ENCODE measurements at regions not wholly inside any gene's neighbourhood (a gene's known extent, or its start where the extent isn't known, plus 50 kb on each side); places are given as distances from the start of the nearest gene placed in this dataset.

DNA sequence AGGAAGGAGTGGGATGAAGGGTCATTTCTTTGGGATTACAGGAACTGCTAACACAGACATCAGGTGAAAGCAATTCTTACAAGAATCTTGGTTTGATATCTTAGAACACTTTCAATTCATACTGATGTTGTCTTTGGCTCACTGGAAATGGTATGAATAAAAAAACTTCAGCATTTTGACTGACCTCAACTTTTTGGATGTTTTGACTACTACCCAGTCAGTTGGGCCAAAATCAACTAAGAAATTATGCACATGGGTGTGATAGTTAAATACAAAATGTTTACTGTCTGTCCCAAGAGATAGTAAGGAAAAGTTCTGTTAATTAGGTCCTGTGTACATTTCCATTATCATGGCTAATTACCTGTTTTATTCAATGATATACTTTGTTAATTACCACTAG, 165.5 kb upstream of the LRIG1 start:
- Mint-ChIP-seq H3K4me1 (peaks cover 29% of the 10 kb centered on the region), H3K27ac (ENCODE audit: unreplicated experiment) (no peak overlapping the region), H3K9me3 (peaks cover 9% of the 10 kb centered on the region), H3K4me3 (no peak overlapping the region), H3K36me3 (ENCODE audit: low read depth) (peaks cover 5% of the 10 kb centered on the region), H3K27me3 (ENCODE audit: low read depth) (no peaks in the 10 kb centered on the region)
- no peak for TF ChIP-seq CTCF (conservative IDR thresholded peaks at IDR 0.05)
- DNase-seq (ENCODE audit: low read depth, low spot score), result no peak

DNA sequence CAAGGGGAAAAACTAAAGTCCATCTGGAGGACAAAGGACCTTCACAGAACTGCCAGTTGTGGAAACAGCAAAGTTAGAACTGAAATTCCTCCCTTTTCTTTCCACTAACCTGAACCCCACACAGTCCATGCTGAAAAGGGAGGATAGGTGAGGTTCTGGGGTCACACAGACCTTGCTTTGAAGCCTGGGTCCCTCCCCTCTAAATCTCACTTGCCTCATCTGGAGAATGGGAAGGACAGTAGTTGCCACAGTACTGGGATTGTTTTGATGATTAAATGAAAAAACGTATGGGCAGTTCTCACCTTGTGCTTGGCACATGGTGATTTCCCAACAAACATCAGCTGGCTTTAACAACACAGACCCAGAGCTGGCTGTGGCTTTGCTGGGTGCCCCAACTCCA, 166.4 kb upstream of the LRIG1 start:
- Mint-ChIP-seq H3K27ac (ENCODE audit: unreplicated experiment) (no peak overlapping the region), H3K4me1 (peaks cover 24% of the 10 kb centered on the region), H3K4me3 (no peak overlapping the region), H3K36me3 (ENCODE audit: low read depth) (peaks cover 5% of the 10 kb centered on the region), H3K9me3 (peaks cover 9% of the 10 kb centered on the region), H3K27me3 (ENCODE audit: low read depth) (no peaks in the 10 kb centered on the region)
- no peak for DNase-seq (ENCODE audit: low read depth, low spot score)
- no peak for TF ChIP-seq CTCF (conservative IDR thresholded peaks at IDR 0.05)

DNA sequence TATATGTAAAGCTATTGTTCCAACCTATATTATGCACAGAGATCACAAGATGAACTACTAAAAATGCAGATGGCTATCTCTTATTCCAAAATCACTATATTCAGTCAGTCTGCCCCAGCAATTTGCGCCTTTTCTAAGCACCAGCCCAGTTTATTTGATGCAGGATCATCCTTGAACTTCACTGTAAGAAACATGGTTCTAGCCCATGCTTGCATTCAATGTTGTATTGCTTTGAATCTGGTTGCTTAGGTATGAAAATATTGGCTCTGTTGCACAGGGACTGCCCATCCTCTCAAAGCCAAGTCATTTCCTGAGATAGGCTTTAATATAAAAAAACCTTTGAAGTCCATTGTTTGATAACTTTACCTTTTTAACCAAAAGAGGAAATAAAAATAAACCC, 170.5 kb upstream of the LRIG1 start:
- peaks cover 2% of the 10 kb centered on the region for H3K36me3 Mint-ChIP-seq (ENCODE audit: low read depth)
- H3K27ac Mint-ChIP-seq (ENCODE audit: unreplicated experiment), result no peak overlapping the region
- TF ChIP-seq CTCF (conservative IDR thresholded peaks at IDR 0.05), result no peak
- peaks cover 4% of the 10 kb centered on the region for H3K9me3 Mint-ChIP-seq
- DNase-seq (ENCODE audit: low read depth, low spot score), result no peak
- H3K4me3 Mint-ChIP-seq, result no peak overlapping the region
- H3K4me1 Mint-ChIP-seq, result peaks cover 40% of the 10 kb centered on the region
- no peaks in the 10 kb centered on the region for H3K27me3 Mint-ChIP-seq (ENCODE audit: low read depth)

DNA sequence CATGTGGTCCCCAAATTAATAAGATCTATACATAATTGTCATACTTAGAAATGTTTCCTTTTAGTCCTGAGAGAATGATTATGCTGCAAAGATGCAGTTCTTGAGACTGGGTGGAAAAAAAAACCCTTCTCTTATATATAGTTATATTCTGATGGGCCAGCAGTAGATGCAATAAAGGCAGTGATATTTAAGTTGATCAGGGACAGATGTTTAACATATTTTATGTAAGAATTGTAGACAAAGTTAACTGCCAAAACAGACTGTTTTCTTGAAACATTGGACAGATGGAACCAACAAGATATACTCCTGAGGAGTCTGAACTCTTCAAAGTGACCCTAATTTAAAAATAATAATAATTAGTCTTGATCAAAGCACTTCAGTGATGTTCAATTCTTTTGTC, 172.0 kb upstream of the LRIG1 start:
- peaks cover 3% of the 10 kb centered on the region for H3K9me3 Mint-ChIP-seq
- DNase-seq (ENCODE audit: low read depth, low spot score), result no peak
- TF ChIP-seq CTCF (conservative IDR thresholded peaks at IDR 0.05), result no peak
- H3K4me1 Mint-ChIP-seq, result peaks cover 35% of the 10 kb centered on the region
- no peaks in the 10 kb centered on the region for H3K27me3 Mint-ChIP-seq (ENCODE audit: low read depth)
- peaks cover 2% of the 10 kb centered on the region for H3K36me3 Mint-ChIP-seq (ENCODE audit: low read depth)
- no peak overlapping the region for H3K4me3 Mint-ChIP-seq
- H3K27ac Mint-ChIP-seq (ENCODE audit: unreplicated experiment), result no peak overlapping the region

DNA sequence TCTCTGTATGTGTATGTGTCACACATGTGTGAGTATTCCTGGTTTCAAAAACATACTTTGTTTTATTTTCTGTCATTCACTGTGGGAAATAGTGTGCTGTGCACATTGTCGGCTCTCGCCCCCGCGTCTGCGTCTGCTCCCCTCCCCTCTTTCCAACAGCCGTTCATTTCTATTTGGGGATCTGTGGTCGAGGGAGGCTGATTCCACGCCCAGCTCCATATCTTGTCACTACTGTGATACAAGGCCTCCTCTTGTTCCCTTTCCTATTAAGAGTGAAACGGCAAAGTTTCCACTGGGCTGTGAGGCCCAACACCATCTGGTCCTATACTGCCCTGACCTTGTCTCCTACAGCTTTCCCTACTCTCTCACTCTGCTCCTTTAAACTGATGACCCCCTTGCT, 172.5 kb upstream of the LRIG1 start:
- no peak for TF ChIP-seq CTCF (conservative IDR thresholded peaks at IDR 0.05)
- H3K36me3 Mint-ChIP-seq (ENCODE audit: low read depth), result peaks cover 2% of the 10 kb centered on the region
- H3K4me3 Mint-ChIP-seq, result peak overlapping the region; percentile 29
- H3K27me3 Mint-ChIP-seq (ENCODE audit: low read depth), result no peaks in the 10 kb centered on the region
- H3K4me1 Mint-ChIP-seq, result peaks cover 35% of the 10 kb centered on the region
- H3K9me3 Mint-ChIP-seq, result no peaks in the 10 kb centered on the region
- DNase-seq (ENCODE audit: low read depth, low spot score), result no peak
- peak overlapping the region; percentile 37 for H3K27ac Mint-ChIP-seq (ENCODE audit: unreplicated experiment)

GRCh38 chr3:66675366-66675765, 174.5 kb upstream of the LRIG1 start:
- H3K27me3 Mint-ChIP-seq (ENCODE audit: low read depth), result no peaks in the 10 kb centered on the region
- peaks cover 31% of the 10 kb centered on the region for H3K4me1 Mint-ChIP-seq
- no peak overlapping the region for H3K4me3 Mint-ChIP-seq
- no peak for DNase-seq (ENCODE audit: low read depth, low spot score)
- H3K9me3 Mint-ChIP-seq, result peaks cover 15% of the 10 kb centered on the region
- H3K27ac Mint-ChIP-seq (ENCODE audit: unreplicated experiment), result no peak overlapping the region
- TF ChIP-seq CTCF (conservative IDR thresholded peaks at IDR 0.05), result no peak
- peaks cover 4% of the 10 kb centered on the region for H3K36me3 Mint-ChIP-seq (ENCODE audit: low read depth)
